GM12878 (cell line): ENCODE measurements at regions not wholly inside any gene's neighbourhood (a gene's known extent, or its start where the extent isn't known, plus 50 kb on each side); places are given as distances from the start of the nearest gene placed in this dataset.

ENCODE experiments used
- ATAC-seq: fragments of 200-7000 bp; cut with Tn5 transposase; 3 replicates; pipeline ENCODE4 v1.9.1; 2020; ENCODE audit warnings: mild to moderate bottlenecking, moderate library complexity
- BruUV-seq: library from RNA; stranded (reverse); fragments of 400-500 nt; replicated peaks from 2 replicates; lab custom pipeline; 2021; lab: Mats Ljungman, UMichigan
- CTCF ChIA-PET: fragments of 300-600 bp; sonication (Branson Sonifier 250); formaldehyde crosslinking; extraction: SDS; loops from one replicate; lab custom pipeline; 2021; ENCODE audit warnings: inconsistent platforms; lab: Yijun Ruan, JAX
- POLR2A ChIA-PET: fragments of 350-600 bp; formaldehyde crosslinking; extraction: SDS; loops from one replicate; lab custom pipeline; 2021; ENCODE audit warnings: inconsistent platforms; lab: Charles Lee
- RAD21 ChIA-PET: fragments of 300-600 bp; sonication (Branson Sonifier 250); formaldehyde crosslinking; loops from one replicate; lab custom pipeline; 2023; ENCODE audit warnings: antibody characterized with exemption; ENCODE audit not compliant: unreplicated experiment; lab: Charles Lee
- SMC1A ChIA-PET: fragments of 300-600 bp; sonication (Branson Sonifier 250); formaldehyde crosslinking; loops from one replicate; lab custom pipeline; 2023; ENCODE audit not compliant: unreplicated experiment, uncharacterized antibody; lab: Charles Lee
- DNase-seq: peaks from one replicate; pipeline ENCODE4 v3.0.0-alpha.2; 2011; ENCODE audit warnings: low read depth, low spot score
- FAIRE-seq: peaks from 3 replicates; lab custom pipeline; 2011; peaks lifted over from hg19 to GRCh38; lab: Jason Lieb, UNC
- H2AFZ ChIP-seq: 2 replicates; pipeline ENCODE4 v1.6.0; 2011; ENCODE audit warnings: low read depth, low read length, control low read depth; ENCODE audit not compliant: control insufficient read depth
- H3K27ac ChIP-seq: 2 replicates; pipeline ENCODE4 v1.5.1; 2011; ENCODE audit warnings: control low read depth; ENCODE audit not compliant: control insufficient read depth, insufficient read depth
- H3K27me3 ChIP-seq, 2 experiments: replicated peaks in 1 of 2; 2 replicates each; pipeline versions ENCODE4 v1.6.0 to v1.6.1; 2011; ENCODE audit warnings: low read length in 1 of 2; ENCODE audit not compliant: control insufficient read depth in 2 of 2, insufficient read depth in 2 of 2
- H3K36me3 ChIP-seq, 2 experiments: 2 replicates each; pipeline ENCODE4 v1.5.1; 2011; ENCODE audit warnings: low read length in 1 of 2; ENCODE audit not compliant: control insufficient read depth in 2 of 2, insufficient read depth in 2 of 2
- H3K4me1 ChIP-seq: 2 replicates; pipeline ENCODE4 v1.6.1; 2011; ENCODE audit warnings: mild to moderate bottlenecking, low read length, moderate library complexity, mixed read lengths; ENCODE audit not compliant: control insufficient read depth, insufficient read depth
- H3K4me2 ChIP-seq: 2 replicates; pipeline ENCODE4 v1.6.0; 2011; ENCODE audit warnings: control low read depth; ENCODE audit not compliant: control insufficient read depth, insufficient read depth
- H3K4me3 ChIP-seq: fragments of 200-600 bp; sonication (generic); 2 replicates; pipeline ENCODE4 v1.5.1; 2016
- H3K79me2 ChIP-seq: 2 replicates; pipeline ENCODE4 v1.6.0; 2011; ENCODE audit warnings: low read length; ENCODE audit not compliant: control insufficient read depth, insufficient read depth
- H3K9ac ChIP-seq: 2 replicates; pipeline ENCODE4 v1.8.0; 2011; ENCODE audit warnings: low read length, control low read depth, mixed read lengths; ENCODE audit not compliant: control insufficient read depth, insufficient read depth
- H3K9me3 ChIP-seq: replicated peaks from 3 replicates; pipeline ENCODE4 v1.5.1; 2011; ENCODE audit warnings: mild to moderate bottlenecking, low read length; ENCODE audit not compliant: control insufficient read depth, insufficient read depth
- H4K20me1 ChIP-seq: 2 replicates; pipeline ENCODE4 v1.6.0; 2011; ENCODE audit not compliant: control insufficient read depth, insufficient read depth
- CHD4 ChIP-seq: fragments of 200-600 bp; sonication (generic); IDR thresholded peaks from 2 replicates; pipeline ENCODE4 v1.6.1; 2016; ENCODE audit warnings: mild to moderate bottlenecking
- RAD51 ChIP-seq: fragments of 450-650 bp; IDR thresholded peaks from 2 replicates; pipeline ENCODE4 v1.6.1; 2016; ENCODE audit warnings: moderate library complexity, mild to moderate bottlenecking, inconsistent platforms
- RUNX3 ChIP-seq: IDR thresholded peaks from 2 replicates; pipeline ENCODE4 v1.6.1; 2012; ENCODE audit warnings: low read length, inconsistent platforms
- SIX5 ChIP-seq: IDR thresholded peaks from 2 replicates; pipeline ENCODE4 v1.6.1; 2011; ENCODE audit warnings: mild to moderate bottlenecking, low read depth, low read length, moderate library complexity; ENCODE audit not compliant: severe bottlenecking
- SMAD1 ChIP-seq: fragments of 450-650 bp; IDR thresholded peaks from 2 replicates; pipeline ENCODE4 v1.6.1; 2018; ENCODE audit warnings: mild to moderate bottlenecking, low read depth; ENCODE audit not compliant: partially characterized antibody
- SMARCA5 ChIP-seq: fragments of 450-650 bp; IDR thresholded peaks from 2 replicates; pipeline ENCODE4 v1.6.1; 2017; ENCODE audit warnings: mild to moderate bottlenecking
- SUZ12 ChIP-seq: fragments of 200-600 bp; sonication (generic); IDR thresholded peaks from one replicate; pipeline ENCODE4 v1.6.1; 2018; ENCODE audit warnings: antibody characterized with exemption, mild to moderate bottlenecking; ENCODE audit not compliant: unreplicated experiment
- ZBED1 ChIP-seq: IDR thresholded peaks from 2 replicates; pipeline ENCODE4 v1.6.1; 2016; ENCODE audit warnings: borderline replicate concordance
- WGBS: methylation state at CpG from one replicate; pipeline ENCODE4 v1.1.6; 2016; ENCODE audit warnings: low lambda C conversion rate; ENCODE audit not compliant: insufficient replicate concordance, insufficient coverage; ENCODE audit errors: missing lambda C conversion rate; 5-methylcytosine and 5-hydroxymethylcytosine counted together
- in situ Hi-C: fragments of 300-500 bp; cut with MboI; formaldehyde crosslinking; loops from 9 replicates; pipeline ENCODE4 v1.14.3; 2018; ENCODE audit warnings: mixed read lengths
- intact Hi-C: fragments of 100-400 bp; cut with micrococcal nuclease; formaldehyde crosslinking; loops from one replicate; pipeline ENCODE4 v1.14.2; 2022; ENCODE audit not compliant: unreplicated experiment
- TF ChIP-seq, protein P1 (sequence below): IDR thresholded peaks from 2 replicates; pipeline ENCODE4 v1.6.1; 2011; ENCODE audit warnings: borderline replicate concordance, low read depth, mild to moderate bottlenecking, moderate library complexity, low read length; ENCODE audit not compliant: insufficient read depth, poor library complexity, severe bottlenecking
- TF ChIP-seq, protein P2 (sequence below): IDR thresholded peaks from 2 replicates; pipeline ENCODE4 v1.6.1; 2011; ENCODE audit warnings: low read depth, mild to moderate bottlenecking, low read length, moderate library complexity, borderline replicate concordance; ENCODE audit errors: extremely low read depth
- TF ChIP-seq, protein P3 (sequence below): fragments of 450-650 bp; formaldehyde crosslinking; IDR thresholded peaks from 2 replicates; pipeline ENCODE4 v1.4.0; 2020; ENCODE audit warnings: mild to moderate bottlenecking, moderate library complexity
- TF ChIP-seq, protein P4 (sequence below): IDR thresholded peaks from 2 replicates; pipeline ENCODE4 v1.6.1; 2012; ENCODE audit warnings: low read depth, low read length, improper control_type of control experiment

DNA sequence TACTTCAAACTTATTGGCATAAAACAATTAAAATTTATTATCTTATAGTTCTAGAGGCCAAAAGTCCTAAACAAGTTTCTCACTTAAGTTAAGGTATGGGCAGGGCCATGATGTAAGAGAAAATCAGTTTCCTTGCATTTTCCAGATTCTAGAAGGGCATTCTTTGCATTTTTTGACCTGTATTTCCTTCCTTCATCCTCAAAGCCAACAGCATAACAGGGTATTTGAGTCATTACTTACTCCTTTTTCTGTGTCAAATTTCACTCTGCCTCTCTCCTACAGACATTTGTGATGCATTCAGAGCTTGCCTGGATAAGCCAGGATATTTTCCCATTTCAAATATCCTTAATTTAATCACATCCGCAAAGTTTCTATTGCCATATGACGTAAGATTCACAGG, 1499.0 kb downstream of the EFNA5 start (continued):
- TF ChIP-seq, protein P1, sequence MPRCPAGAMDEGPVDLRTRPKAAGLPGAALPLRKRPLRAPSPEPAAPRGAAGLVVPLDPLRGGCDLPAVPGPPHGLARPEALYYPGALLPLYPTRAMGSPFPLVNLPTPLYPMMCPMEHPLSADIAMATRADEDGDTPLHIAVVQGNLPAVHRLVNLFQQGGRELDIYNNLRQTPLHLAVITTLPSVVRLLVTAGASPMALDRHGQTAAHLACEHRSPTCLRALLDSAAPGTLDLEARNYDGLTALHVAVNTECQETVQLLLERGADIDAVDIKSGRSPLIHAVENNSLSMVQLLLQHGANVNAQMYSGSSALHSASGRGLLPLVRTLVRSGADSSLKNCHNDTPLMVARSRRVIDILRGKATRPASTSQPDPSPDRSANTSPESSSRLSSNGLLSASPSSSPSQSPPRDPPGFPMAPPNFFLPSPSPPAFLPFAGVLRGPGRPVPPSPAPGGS: no peak

GRCh38 chr5:106171132-106171531, 1499.6 kb downstream of the EFNA5 start:
- CTCF ChIA-PET: interaction anchor here (0.7 kb wide), 1 partner anchor 1371 kb away, joined by 3 read pairs; no protein-coding TSS in a partner anchor
- no peak for DNase-seq
- intact Hi-C loops: no loop called here
- Histone ChIP-seq H3K9ac (no peak overlapping the region), H3K27me3 (no peaks in the 10 kb centered on the region), H3K79me2 (no peaks in the 10 kb centered on the region)
- RAD21 ChIA-PET: no interaction called here
- SMC1A ChIA-PET: no interaction called here
- BruUV-seq: no TSS peak
- TF ChIP-seq ZBED1 (no peak), RAD51 (no peak)
- TF ChIP-seq, protein P2, sequence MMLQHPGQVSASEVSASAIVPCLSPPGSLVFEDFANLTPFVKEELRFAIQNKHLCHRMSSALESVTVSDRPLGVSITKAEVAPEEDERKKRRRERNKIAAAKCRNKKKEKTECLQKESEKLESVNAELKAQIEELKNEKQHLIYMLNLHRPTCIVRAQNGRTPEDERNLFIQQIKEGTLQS: no peak
- TF ChIP-seq, all 136 proteins: peak for 0
- Histone ChIP-seq H3K4me3 (no peak overlapping the region), H3K4me1 (no peaks in the 10 kb centered on the region), H3K27ac (no peak overlapping the region), H4K20me1 (no peaks in the 10 kb centered on the region), H3K4me2 (no peak overlapping the region), H2AFZ (no peak overlapping the region), H3K36me3 (no peaks in the 10 kb centered on the region), H3K9me3 (no peaks in the 10 kb centered on the region; the same call in 2 of the 3 replicates)
- POLR2A ChIA-PET: no interaction called here
- in situ Hi-C loops: no loop called here
- ATAC-seq (no peak), FAIRE-seq (no peak)

DNA sequence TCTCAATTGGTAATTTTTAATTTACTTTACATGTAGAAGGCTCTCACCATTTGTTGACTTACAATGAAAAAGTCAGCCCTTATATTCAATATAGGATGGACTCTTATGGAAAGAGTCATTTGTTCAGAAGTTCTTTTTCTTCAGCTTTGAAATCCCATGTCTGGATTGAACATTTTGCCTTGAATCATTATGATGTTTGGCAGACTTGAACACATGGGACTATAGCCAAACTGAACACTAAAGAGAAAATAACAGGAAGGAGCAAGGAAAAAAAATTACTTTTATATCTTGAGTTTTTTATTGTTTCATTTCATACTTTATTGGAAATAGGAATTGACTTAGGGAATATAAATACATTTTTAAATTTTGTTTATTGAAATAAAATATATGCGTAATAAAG, 1503.0 kb downstream of the EFNA5 start:
- Histone ChIP-seq H3K9me3 (no peaks in the 10 kb centered on the region; the same call in 2 of the 3 replicates), H2AFZ (no peak overlapping the region), H3K4me2 (no peak overlapping the region), H3K27me3 (no peaks in the 10 kb centered on the region), H3K27ac (no peak overlapping the region), H3K4me3 (no peak overlapping the region), H3K4me1 (no peaks in the 10 kb centered on the region), H3K79me2 (no peaks in the 10 kb centered on the region), H3K36me3 (no peaks in the 10 kb centered on the region), H4K20me1 (no peaks in the 10 kb centered on the region), H3K9ac (no peak overlapping the region)
- intact Hi-C loops (no loop called here), in situ Hi-C loops (no loop called here)
- FAIRE-seq (no peak), ATAC-seq (no peak), DNase-seq (no peak)
- ChIA-PET SMC1A (no interaction called here), CTCF (no interaction called here), POLR2A (no interaction called here), RAD21 (no interaction called here)
- BruUV-seq: no TSS peak
- 35% methylated on average over 1 of the region's 1 CpG for WGBS
- TF ChIP-seq SIX5: no peak
- no peak for TF ChIP-seq RUNX3
- TF ChIP-seq, protein P3, sequence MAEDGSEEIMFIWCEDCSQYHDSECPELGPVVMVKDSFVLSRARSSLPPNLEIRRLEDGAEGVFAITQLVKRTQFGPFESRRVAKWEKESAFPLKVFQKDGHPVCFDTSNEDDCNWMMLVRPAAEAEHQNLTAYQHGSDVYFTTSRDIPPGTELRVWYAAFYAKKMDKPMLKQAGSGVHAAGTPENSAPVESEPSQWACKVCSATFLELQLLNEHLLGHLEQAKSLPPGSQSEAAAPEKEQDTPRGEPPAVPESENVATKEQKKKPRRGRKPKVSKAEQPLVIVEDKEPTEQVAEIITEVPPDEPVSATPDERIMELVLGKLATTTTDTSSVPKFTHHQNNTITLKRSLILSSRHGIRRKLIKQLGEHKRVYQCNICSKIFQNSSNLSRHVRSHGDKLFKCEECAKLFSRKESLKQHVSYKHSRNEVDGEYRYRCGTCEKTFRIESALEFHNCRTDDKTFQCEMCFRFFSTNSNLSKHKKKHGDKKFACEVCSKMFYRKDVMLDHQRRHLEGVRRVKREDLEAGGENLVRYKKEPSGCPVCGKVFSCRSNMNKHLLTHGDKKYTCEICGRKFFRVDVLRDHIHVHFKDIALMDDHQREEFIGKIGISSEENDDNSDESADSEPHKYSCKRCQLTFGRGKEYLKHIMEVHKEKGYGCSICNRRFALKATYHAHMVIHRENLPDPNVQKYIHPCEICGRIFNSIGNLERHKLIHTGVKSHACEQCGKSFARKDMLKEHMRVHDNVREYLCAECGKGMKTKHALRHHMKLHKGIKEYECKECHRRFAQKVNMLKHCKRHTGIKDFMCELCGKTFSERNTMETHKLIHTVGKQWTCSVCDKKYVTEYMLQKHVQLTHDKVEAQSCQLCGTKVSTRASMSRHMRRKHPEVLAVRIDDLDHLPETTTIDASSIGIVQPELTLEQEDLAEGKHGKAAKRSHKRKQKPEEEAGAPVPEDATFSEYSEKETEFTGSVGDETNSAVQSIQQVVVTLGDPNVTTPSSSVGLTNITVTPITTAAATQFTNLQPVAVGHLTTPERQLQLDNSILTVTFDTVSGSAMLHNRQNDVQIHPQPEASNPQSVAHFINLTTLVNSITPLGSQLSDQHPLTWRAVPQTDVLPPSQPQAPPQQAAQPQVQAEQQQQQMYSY (CRISPR knock-in tag): no peak
- TF ChIP-seq SMARCA5: no peak
- TF ChIP-seq SUZ12: no peak
- no peak for TF ChIP-seq CHD4
- TF ChIP-seq SMAD1: no peak
- TF ChIP-seq, protein P4, sequence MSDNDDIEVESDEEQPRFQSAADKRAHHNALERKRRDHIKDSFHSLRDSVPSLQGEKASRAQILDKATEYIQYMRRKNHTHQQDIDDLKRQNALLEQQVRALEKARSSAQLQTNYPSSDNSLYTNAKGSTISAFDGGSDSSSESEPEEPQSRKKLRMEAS: no peak
